ENCODE measurements at regions not wholly inside any gene's neighbourhood (a gene's known extent, or its start where the extent isn't known, plus 50 kb on each side); places are given as distances from the start of the nearest gene placed in this dataset.
"Not testable (repeated sequence)": the region's sequence is repeated elsewhere in the genome, so short reads cannot be mapped to it uniquely, and the experiment has no call there.

GRCh38 chr6:84941609-84942008 lies 177.2 kb upstream of the TBX18 start:
- not testable (repeated sequence) for DNase-seq (ENCODE audit: low spot score)

GRCh38 chr6:84929212-84929611 lies 164.8 kb upstream of the TBX18 start:
- DNase-seq (ENCODE audit: low spot score), result no peak

- no peak for DNase-seq (ENCODE audit: low spot score)
Measured at GRCh38 chr6:84927551-84927950, 163.2 kb upstream of the TBX18 start.

- no peak for DNase-seq (ENCODE audit: low spot score)
Measured at GRCh38 chr6:84926189-84927155, 162.1 kb upstream of the TBX18 start.

GRCh38 chr6:84921891-84922290 lies 157.5 kb upstream of the TBX18 start:
- no peak for DNase-seq (ENCODE audit: low spot score)

GRCh38 chr6:84920021-84920420 lies 155.6 kb upstream of the TBX18 start:
- no peak for DNase-seq (ENCODE audit: low spot score)

GRCh38 chr6:84916704-84917103 lies 152.3 kb upstream of the TBX18 start:
- no peak for DNase-seq (ENCODE audit: low spot score)

- DNase-seq (ENCODE audit: low spot score), result no peak
Measured at GRCh38 chr6:84912472-84913322, 148.3 kb upstream of the TBX18 start.

GRCh38 chr6:84910906-84911607 lies 146.7 kb upstream of the TBX18 start:
- no peak for DNase-seq (ENCODE audit: low spot score)

GRCh38 chr6:84908304-84908904 lies 144.0 kb upstream of the TBX18 start:
- DNase-seq (ENCODE audit: low spot score), result no peak

- DNase-seq (ENCODE audit: low spot score), result no peak
Measured at GRCh38 chr6:84906514-84906913, 142.1 kb upstream of the TBX18 start.

- DNase-seq (ENCODE audit: low spot score), result no peak
Measured at GRCh38 chr6:84905823-84906222, 141.4 kb upstream of the TBX18 start.

- no peak for DNase-seq (ENCODE audit: low spot score)
Measured at GRCh38 chr6:84902354-84902928, 138.0 kb upstream of the TBX18 start.

- DNase-seq (ENCODE audit: low spot score), result no peak
Measured at GRCh38 chr6:84897988-84898594, 133.7 kb upstream of the TBX18 start.

- no peak for DNase-seq (ENCODE audit: low spot score)
Measured at GRCh38 chr6:84897011-84897410, 132.6 kb upstream of the TBX18 start.

GRCh38 chr6:84892671-84893070 lies 128.3 kb upstream of the TBX18 start:
- DNase-seq (ENCODE audit: low spot score), result no peak

- DNase-seq (ENCODE audit: low spot score), result no peak
Measured at GRCh38 chr6:84882768-84883766, 118.7 kb upstream of the TBX18 start.

- DNase-seq (ENCODE audit: low spot score), result not testable (repeated sequence)
Measured at GRCh38 chr6:84879385-84879784, 115.0 kb upstream of the TBX18 start.

GRCh38 chr6:84877515-84878210 lies 113.3 kb upstream of the TBX18 start:
- DNase-seq (ENCODE audit: low spot score), result no peak
